HCT116 (cell line): ENCODE measurements at regions not wholly inside any gene's neighbourhood (a gene's known extent, or its start where the extent isn't known, plus 50 kb on each side); places are given as distances from the start of the nearest gene placed in this dataset.
"Not testable (repeated sequence)": the region's sequence is repeated elsewhere in the genome, so short reads cannot be mapped to it uniquely, and the experiment has no call there.

Experiments
- ATAC-seq: fragments of 200-7000 bp; cut with Tn5 transposase; 2 replicates; pipeline ENCODE4 v1.9.1; 2020; ENCODE audit warnings: mild to moderate bottlenecking, moderate library complexity
- BruUV-seq: library from RNA; stranded (reverse); fragments of 400-500 nt; replicated peaks from 2 replicates; lab custom pipeline; 2021; lab: Mats Ljungman, UMichigan
- CTCF ChIA-PET: fragments of 300-600 bp; sonication (Branson Sonifier 250); formaldehyde crosslinking; loops from one replicate; lab custom pipeline; 2021; ENCODE audit warnings: antibody characterized with exemption; lab: Charles Lee
- POLR2A ChIA-PET: fragments of 300-600, 350-600 bp; sonication (Branson Sonifier 250); formaldehyde crosslinking; loops from one replicate; lab custom pipeline; 2021; ENCODE audit warnings: antibody characterized with exemption; lab: Charles Lee
- RAD21 ChIA-PET, 2 experiments: fragments of 300-600 bp; sonication (Branson Sonifier 250); formaldehyde crosslinking; loops; one replicate each; lab custom pipeline; 2023; ENCODE audit warnings: low total read pairs in 2 of 2; ENCODE audit not compliant: uncharacterized antibody in 2 of 2, unreplicated experiment in 2 of 2, low non-redundant PET in 1 of 2; lab: Charles Lee
- DNase-seq: peaks from one replicate; pipeline ENCODE4 v3.0.0-alpha.2; 2010; ENCODE audit warnings: low read depth, low spot score
- H2AFZ ChIP-seq: fragments of 200-600 bp; shearing (Covaris generic), sonication (generic); 2 replicates; pipeline ENCODE4 v1.6.1; 2017; ENCODE audit warnings: low read depth, mixed run types, mixed read lengths, antibody characterized with exemption, low read length; ENCODE audit not compliant: poor library complexity, severe bottlenecking
- H3K27ac ChIP-seq: 2 replicates; pipeline ENCODE4 v1.5.1; 2012; ENCODE audit warnings: low read depth, low read length
- H3K27me3 ChIP-seq: fragments of 200-600 bp; sonication (generic); 2 replicates; pipeline ENCODE4 v1.6.1; 2016; ENCODE audit warnings: mixed run types, low read length, mixed read lengths; ENCODE audit not compliant: insufficient read depth
- H3K36me3 ChIP-seq, 2 experiments: fragments of 200-500 bp in 1 of 2; fragments of 200-600 bp in 1 of 2; sonication (Bioruptor generic) in 1 of 2; sonication (generic) in 1 of 2; 2 replicates each; pipeline versions ENCODE4 v1.5.1 to v1.6.1; 2014 to 2016; ENCODE audit warnings: low read length in 2 of 2, inconsistent platforms in 1 of 2, mixed read lengths in 1 of 2, mixed run types in 1 of 2; ENCODE audit not compliant: insufficient read depth in 2 of 2, control insufficient read depth in 1 of 2
- H3K4me1 ChIP-seq, 2 experiments: fragments of 200-600 bp in 1 of 2; sonication (generic) in 1 of 2; 2 replicates each; pipeline versions ENCODE4 v1.5.1 to v1.6.1; 2012 to 2017; ENCODE audit warnings: low read length in 2 of 2, inconsistent platforms in 1 of 2, mild to moderate bottlenecking in 1 of 2, mixed read lengths in 1 of 2, mixed run types in 1 of 2, moderate library complexity in 1 of 2; ENCODE audit not compliant: insufficient read depth in 2 of 2, control insufficient read depth in 1 of 2
- H3K4me2 ChIP-seq: fragments of 200-600 bp; sonication (generic); 2 replicates; pipeline ENCODE4 v1.6.1; 2017; ENCODE audit warnings: mixed run types, low read length, mixed read lengths
- H3K4me3 ChIP-seq, 2 experiments: fragments of 200-600 bp in 1 of 2; sonication (generic) in 1 of 2; replicated peaks in 1 of 2; 2 replicates each; pipeline ENCODE4 v1.5.1; 2011 to 2016; ENCODE audit warnings: low read length in 2 of 2, control low read depth in 1 of 2, low read depth in 1 of 2, mild to moderate bottlenecking in 1 of 2, mixed read lengths in 1 of 2, mixed run types in 1 of 2
- H3K79me2 ChIP-seq: fragments of 200-600 bp; sonication (generic); 2 replicates; pipeline ENCODE4 v1.6.1; 2017; ENCODE audit warnings: mild to moderate bottlenecking, mixed run types, low read length, moderate library complexity, mixed read lengths; ENCODE audit not compliant: insufficient read depth
- H3K9ac ChIP-seq: fragments of 200-600 bp; sonication (generic); 2 replicates; pipeline ENCODE4 v1.6.1; 2016; ENCODE audit warnings: low read length, mixed read lengths
- H3K9me2 ChIP-seq: fragments of 200-600 bp; sonication (generic), shearing (Covaris generic); 2 replicates; pipeline ENCODE4 v1.6.1; 2017; ENCODE audit warnings: mixed run types, mild to moderate bottlenecking, moderate library complexity; ENCODE audit not compliant: insufficient read depth
- H3K9me3 ChIP-seq, 2 experiments: fragments of 200-500 bp in 1 of 2; fragments of 200-600 bp in 1 of 2; sonication (Bioruptor generic) in 1 of 2; sonication (generic) in 1 of 2; 2 replicates each; pipeline ENCODE4 v1.6.1; 2014 to 2017; ENCODE audit warnings: low read length in 2 of 2, mixed read lengths in 2 of 2, inconsistent platforms in 1 of 2, low read depth in 1 of 2, mild to moderate bottlenecking in 1 of 2, mixed run types in 1 of 2, moderate library complexity in 1 of 2; ENCODE audit not compliant: control insufficient read depth in 1 of 2, insufficient read depth in 1 of 2
- H4K20me1 ChIP-seq: fragments of 200-600 bp; sonication (generic), shearing (Covaris generic); 2 replicates; pipeline ENCODE4 v1.6.1; 2017; ENCODE audit warnings: mixed run types, mild to moderate bottlenecking, moderate library complexity; ENCODE audit not compliant: insufficient read depth
- ELF1 ChIP-seq: IDR thresholded peaks from 2 replicates; pipeline ENCODE4 v1.6.1; 2012; ENCODE audit warnings: low read depth, borderline replicate concordance
- EZH2 ChIP-seq: fragments of 200-600 bp; sonication (generic); IDR thresholded peaks from 2 replicates; pipeline ENCODE4 v1.6.1; 2017; ENCODE audit warnings: antibody characterized with exemption, mixed run types
- EZH2phosphoT487 ChIP-seq: fragments of 200-600 bp; IDR thresholded peaks from 2 replicates; pipeline ENCODE4 v1.6.1; 2018; ENCODE audit warnings: antibody characterized with exemption, borderline replicate concordance
- FOSL1 ChIP-seq: IDR thresholded peaks from 2 replicates; pipeline ENCODE4 v1.6.1; 2012; ENCODE audit warnings: low read depth
- JUND ChIP-seq: IDR thresholded peaks from 2 replicates; pipeline ENCODE4 v1.6.1; 2012
- POLR2AphosphoS5 ChIP-seq: IDR thresholded peaks from 2 replicates; pipeline ENCODE4 v1.6.1; 2011; ENCODE audit warnings: mild to moderate bottlenecking, low read depth, low read length, moderate library complexity
- RAD21 ChIP-seq: IDR thresholded peaks from 2 replicates; pipeline ENCODE4 v1.6.1; 2012; ENCODE audit warnings: low read depth, mild to moderate bottlenecking
- SIN3A ChIP-seq: IDR thresholded peaks from 2 replicates; pipeline ENCODE4 v1.6.1; 2012; ENCODE audit warnings: low read depth
- SRF ChIP-seq: IDR thresholded peaks from 2 replicates; pipeline ENCODE4 v1.6.1; 2012; ENCODE audit warnings: low read depth
- TCF7L2 ChIP-seq: IDR thresholded peaks from 2 replicates; pipeline ENCODE4 v1.7.0; 2011; ENCODE audit warnings: borderline replicate concordance, inconsistent platforms; ENCODE audit not compliant: insufficient read depth, insufficient read length; ENCODE audit errors: extremely low read depth
- YY1 ChIP-seq: IDR thresholded peaks from 2 replicates; pipeline ENCODE4 v1.6.1; 2011; ENCODE audit warnings: low read length, low read depth, moderate library complexity, mild to moderate bottlenecking; ENCODE audit not compliant: insufficient replicate concordance; ENCODE audit errors: extremely low read depth
- ZFX ChIP-seq: fragments of 450-650 bp; IDR thresholded peaks from 2 replicates; pipeline ENCODE4 v1.6.1; 2017
- intact Hi-C: fragments of 100-400 bp; cut with micrococcal nuclease; formaldehyde crosslinking; loops from 2 replicates; pipeline ENCODE4 v1.10.0; 2022
- TF ChIP-seq, protein P1 (sequence below): IDR thresholded peaks from 2 replicates; pipeline ENCODE4 v1.6.1; 2011; ENCODE audit warnings: mild to moderate bottlenecking, low read length, moderate library complexity; ENCODE audit not compliant: insufficient replicate concordance; ENCODE audit errors: extremely low read depth

- intact Hi-C loops = no loop called here
- H3K4me1 ChIP-seq = no peaks in the 10 kb centered on the region
- CTCF ChIA-PET = interaction anchor here (1.7 kb wide), 1 partner anchor 36 kb away, joined by 3 read pairs; no protein-coding TSS in a partner anchor
- no peaks in the 10 kb centered on the region for H4K20me1 ChIP-seq
- H3K27ac ChIP-seq = no peak overlapping the region
- H2AFZ ChIP-seq = no peak overlapping the region
- TF ChIP-seq EZH2 = no peak
- TF ChIP-seq YY1 = no peak
- no peak for TF ChIP-seq FOSL1
- no peak for TF ChIP-seq SRF
- no peak for TF ChIP-seq SIN3A
- no peak for TF ChIP-seq ZFX
- no peak for TF ChIP-seq EZH2phosphoT487
- no peak for TF ChIP-seq POLR2AphosphoS5
- TF ChIP-seq ELF1 = no peak
- TF ChIP-seq JUND = no peak
- TF ChIP-seq, protein P1, sequence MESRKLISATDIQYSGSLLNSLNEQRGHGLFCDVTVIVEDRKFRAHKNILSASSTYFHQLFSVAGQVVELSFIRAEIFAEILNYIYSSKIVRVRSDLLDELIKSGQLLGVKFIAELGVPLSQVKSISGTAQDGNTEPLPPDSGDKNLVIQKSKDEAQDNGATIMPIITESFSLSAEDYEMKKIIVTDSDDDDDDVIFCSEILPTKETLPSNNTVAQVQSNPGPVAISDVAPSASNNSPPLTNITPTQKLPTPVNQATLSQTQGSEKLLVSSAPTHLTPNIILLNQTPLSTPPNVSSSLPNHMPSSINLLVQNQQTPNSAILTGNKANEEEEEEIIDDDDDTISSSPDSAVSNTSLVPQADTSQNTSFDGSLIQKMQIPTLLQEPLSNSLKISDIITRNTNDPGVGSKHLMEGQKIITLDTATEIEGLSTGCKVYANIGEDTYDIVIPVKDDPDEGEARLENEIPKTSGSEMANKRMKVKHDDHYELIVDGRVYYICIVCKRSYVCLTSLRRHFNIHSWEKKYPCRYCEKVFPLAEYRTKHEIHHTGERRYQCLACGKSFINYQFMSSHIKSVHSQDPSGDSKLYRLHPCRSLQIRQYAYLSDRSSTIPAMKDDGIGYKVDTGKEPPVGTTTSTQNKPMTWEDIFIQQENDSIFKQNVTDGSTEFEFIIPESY = no peak
- no peak for TF ChIP-seq TCF7L2
- no peak for TF ChIP-seq RAD21
- H3K9me3 ChIP-seq = no peaks in the 10 kb centered on the region
- ATAC-seq = no peak
- no peak overlapping the region for H3K4me2 ChIP-seq
- RAD21 ChIA-PET = no interaction called here
- no peak overlapping the region for H3K9ac ChIP-seq
- BruUV-seq = no TSS peak
- H3K27me3 ChIP-seq = peaks cover 14% of the 10 kb centered on the region; the same call in 1 of the 2 replicates
- POLR2A ChIA-PET = no interaction called here
- no peak overlapping the region for H3K4me3 ChIP-seq
- H3K36me3 ChIP-seq = no peaks in the 10 kb centered on the region
- no peaks in the 10 kb centered on the region for H3K9me2 ChIP-seq
- no peaks in the 10 kb centered on the region for H3K79me2 ChIP-seq
- no peak for DNase-seq
These were observed 58.1 kb upstream of the GOT2 start for GRCh38 chr16:58792188-58792587.

- H3K36me3 ChIP-seq, H3K4me3 ChIP-seq, POLR2A ChIA-PET, CTCF ChIA-PET, H3K27ac ChIP-seq, intact Hi-C loops, RAD21 ChIA-PET, H3K4me1 ChIP-seq, H3K9me2 ChIP-seq, H3K79me2 ChIP-seq, H4K20me1 ChIP-seq, H2AFZ ChIP-seq, ATAC-seq, DNase-seq, BruUV-seq, H3K9me3 ChIP-seq, H3K4me2 ChIP-seq, H3K9ac ChIP-seq: not testable (repeated sequence)
- H3K27me3 ChIP-seq = peaks cover 14% of the 10 kb centered on the region; the same call in 1 of the 2 replicates
These were observed 56.9 kb upstream of the GOT2 start for GRCh38 chr16:58790816-58791557.
